ENCODE measurements at regions not wholly inside any gene's neighbourhood (a gene's known extent, or its start where the extent isn't known, plus 50 kb on each side); places are given as distances from the start of the nearest gene placed in this dataset.

DNA sequence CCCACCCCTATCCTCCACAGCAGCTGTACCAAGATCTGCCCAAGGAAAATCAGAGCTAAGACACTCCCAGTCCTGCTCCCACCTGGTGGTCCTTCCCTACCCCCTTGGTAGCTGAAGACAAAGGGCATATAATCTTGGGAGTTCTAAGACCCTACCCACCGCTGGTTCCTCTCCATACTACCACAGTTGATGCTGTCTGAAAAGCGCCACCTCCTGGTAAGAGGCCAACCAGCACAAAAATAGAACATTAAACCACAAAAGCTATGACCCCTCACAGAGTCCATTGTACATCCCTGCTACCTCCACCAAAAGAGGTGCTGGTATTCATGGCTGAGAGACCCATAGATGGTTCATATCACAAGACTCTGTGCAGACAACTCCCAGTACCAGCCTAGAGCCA lies 161.5 kb upstream of the ARHGAP42 start (continued):
- TF ChIP-seq, protein P1, sequence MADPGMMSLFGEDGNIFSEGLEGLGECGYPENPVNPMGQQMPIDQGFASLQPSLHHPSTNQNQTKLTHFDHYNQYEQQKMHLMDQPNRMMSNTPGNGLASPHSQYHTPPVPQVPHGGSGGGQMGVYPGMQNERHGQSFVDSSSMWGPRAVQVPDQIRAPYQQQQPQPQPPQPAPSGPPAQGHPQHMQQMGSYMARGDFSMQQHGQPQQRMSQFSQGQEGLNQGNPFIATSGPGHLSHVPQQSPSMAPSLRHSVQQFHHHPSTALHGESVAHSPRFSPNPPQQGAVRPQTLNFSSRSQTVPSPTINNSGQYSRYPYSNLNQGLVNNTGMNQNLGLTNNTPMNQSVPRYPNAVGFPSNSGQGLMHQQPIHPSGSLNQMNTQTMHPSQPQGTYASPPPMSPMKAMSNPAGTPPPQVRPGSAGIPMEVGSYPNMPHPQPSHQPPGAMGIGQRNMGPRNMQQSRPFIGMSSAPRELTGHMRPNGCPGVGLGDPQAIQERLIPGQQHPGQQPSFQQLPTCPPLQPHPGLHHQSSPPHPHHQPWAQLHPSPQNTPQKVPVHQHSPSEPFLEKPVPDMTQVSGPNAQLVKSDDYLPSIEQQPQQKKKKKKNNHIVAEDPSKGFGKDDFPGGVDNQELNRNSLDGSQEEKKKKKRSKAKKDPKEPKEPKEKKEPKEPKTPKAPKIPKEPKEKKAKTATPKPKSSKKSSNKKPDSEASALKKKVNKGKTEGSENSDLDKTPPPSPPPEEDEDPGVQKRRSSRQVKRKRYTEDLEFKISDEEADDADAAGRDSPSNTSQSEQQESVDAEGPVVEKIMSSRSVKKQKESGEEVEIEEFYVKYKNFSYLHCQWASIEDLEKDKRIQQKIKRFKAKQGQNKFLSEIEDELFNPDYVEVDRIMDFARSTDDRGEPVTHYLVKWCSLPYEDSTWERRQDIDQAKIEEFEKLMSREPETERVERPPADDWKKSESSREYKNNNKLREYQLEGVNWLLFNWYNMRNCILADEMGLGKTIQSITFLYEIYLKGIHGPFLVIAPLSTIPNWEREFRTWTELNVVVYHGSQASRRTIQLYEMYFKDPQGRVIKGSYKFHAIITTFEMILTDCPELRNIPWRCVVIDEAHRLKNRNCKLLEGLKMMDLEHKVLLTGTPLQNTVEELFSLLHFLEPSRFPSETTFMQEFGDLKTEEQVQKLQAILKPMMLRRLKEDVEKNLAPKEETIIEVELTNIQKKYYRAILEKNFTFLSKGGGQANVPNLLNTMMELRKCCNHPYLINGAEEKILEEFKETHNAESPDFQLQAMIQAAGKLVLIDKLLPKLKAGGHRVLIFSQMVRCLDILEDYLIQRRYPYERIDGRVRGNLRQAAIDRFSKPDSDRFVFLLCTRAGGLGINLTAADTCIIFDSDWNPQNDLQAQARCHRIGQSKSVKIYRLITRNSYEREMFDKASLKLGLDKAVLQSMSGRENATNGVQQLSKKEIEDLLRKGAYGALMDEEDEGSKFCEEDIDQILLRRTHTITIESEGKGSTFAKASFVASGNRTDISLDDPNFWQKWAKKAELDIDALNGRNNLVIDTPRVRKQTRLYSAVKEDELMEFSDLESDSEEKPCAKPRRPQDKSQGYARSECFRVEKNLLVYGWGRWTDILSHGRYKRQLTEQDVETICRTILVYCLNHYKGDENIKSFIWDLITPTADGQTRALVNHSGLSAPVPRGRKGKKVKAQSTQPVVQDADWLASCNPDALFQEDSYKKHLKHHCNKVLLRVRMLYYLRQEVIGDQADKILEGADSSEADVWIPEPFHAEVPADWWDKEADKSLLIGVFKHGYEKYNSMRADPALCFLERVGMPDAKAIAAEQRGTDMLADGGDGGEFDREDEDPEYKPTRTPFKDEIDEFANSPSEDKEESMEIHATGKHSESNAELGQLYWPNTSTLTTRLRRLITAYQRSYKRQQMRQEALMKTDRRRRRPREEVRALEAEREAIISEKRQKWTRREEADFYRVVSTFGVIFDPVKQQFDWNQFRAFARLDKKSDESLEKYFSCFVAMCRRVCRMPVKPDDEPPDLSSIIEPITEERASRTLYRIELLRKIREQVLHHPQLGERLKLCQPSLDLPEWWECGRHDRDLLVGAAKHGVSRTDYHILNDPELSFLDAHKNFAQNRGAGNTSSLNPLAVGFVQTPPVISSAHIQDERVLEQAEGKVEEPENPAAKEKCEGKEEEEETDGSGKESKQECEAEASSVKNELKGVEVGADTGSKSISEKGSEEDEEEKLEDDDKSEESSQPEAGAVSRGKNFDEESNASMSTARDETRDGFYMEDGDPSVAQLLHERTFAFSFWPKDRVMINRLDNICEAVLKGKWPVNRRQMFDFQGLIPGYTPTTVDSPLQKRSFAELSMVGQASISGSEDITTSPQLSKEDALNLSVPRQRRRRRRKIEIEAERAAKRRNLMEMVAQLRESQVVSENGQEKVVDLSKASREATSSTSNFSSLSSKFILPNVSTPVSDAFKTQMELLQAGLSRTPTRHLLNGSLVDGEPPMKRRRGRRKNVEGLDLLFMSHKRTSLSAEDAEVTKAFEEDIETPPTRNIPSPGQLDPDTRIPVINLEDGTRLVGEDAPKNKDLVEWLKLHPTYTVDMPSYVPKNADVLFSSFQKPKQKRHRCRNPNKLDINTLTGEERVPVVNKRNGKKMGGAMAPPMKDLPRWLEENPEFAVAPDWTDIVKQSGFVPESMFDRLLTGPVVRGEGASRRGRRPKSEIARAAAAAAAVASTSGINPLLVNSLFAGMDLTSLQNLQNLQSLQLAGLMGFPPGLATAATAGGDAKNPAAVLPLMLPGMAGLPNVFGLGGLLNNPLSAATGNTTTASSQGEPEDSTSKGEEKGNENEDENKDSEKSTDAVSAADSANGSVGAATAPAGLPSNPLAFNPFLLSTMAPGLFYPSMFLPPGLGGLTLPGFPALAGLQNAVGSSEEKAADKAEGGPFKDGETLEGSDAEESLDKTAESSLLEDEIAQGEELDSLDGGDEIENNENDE (IDR thresholded peaks at IDR 0.05; ENCODE audit: insufficient replicate concordance, low read length) = no peak
- 0 out of 2 replicates have a peak, but pooled peaks have one; percentile 49 for TF ChIP-seq YY1 (IDR thresholded peaks at IDR 0.05; ENCODE audit: low read depth, low read length)
- TF ChIP-seq, protein P2, sequence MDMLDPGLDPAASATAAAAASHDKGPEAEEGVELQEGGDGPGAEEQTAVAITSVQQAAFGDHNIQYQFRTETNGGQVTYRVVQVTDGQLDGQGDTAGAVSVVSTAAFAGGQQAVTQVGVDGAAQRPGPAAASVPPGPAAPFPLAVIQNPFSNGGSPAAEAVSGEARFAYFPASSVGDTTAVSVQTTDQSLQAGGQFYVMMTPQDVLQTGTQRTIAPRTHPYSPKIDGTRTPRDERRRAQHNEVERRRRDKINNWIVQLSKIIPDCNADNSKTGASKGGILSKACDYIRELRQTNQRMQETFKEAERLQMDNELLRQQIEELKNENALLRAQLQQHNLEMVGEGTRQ (IDR thresholded peaks at IDR 0.05; ENCODE audit: low read length) = no peak
- TF ChIP-seq SP4 (IDR thresholded peaks at IDR 0.05; ENCODE audit: low read length) = no peak
